Endothelial cell of umbilical vein (primary cell): ENCODE measurements at regions not wholly inside any gene's neighbourhood (a gene's known extent, or its start where the extent isn't known, plus 50 kb on each side); places are given as distances from the start of the nearest gene placed in this dataset.

Source experiments
- CTCF ChIP-seq, 2 donors: IDR thresholded peaks; 1 replicate in 1 of 2; 2 replicates in 1 of 2; pipeline ENCODE4 v1.5.1; 2011; ENCODE audit warnings: low read length in 2 of 2, mild to moderate bottlenecking in 2 of 2, moderate library complexity in 2 of 2, control low read depth in 1 of 2, inconsistent platforms in 1 of 2, low read depth in 1 of 2; ENCODE audit not compliant: insufficient read depth in 1 of 2; ENCODE audit errors: extremely low read depth in 1 of 2
- EZH2 ChIP-seq: IDR thresholded peaks from 2 replicates; pipeline ENCODE4 v1.6.1; 2012; ENCODE audit warnings: borderline replicate concordance, low read depth, mild to moderate bottlenecking, moderate library complexity, low read length, inconsistent platforms; ENCODE audit not compliant: severe bottlenecking
- GATA2 ChIP-seq: IDR thresholded peaks from 2 replicates; pipeline ENCODE4 v1.7.0; 2011; ENCODE audit warnings: low read depth, mild to moderate bottlenecking, moderate library complexity, mixed read lengths, low read length; ENCODE audit not compliant: insufficient read length, insufficient read depth
- POLR2A ChIP-seq: IDR thresholded peaks from 2 replicates; pipeline ENCODE4 v1.6.1; 2012; ENCODE audit warnings: low read depth, mild to moderate bottlenecking, control low read depth, low read length

- TF ChIP-seq EZH2: no peak
- no peak for TF ChIP-seq CTCF (IDR thresholded peaks at IDR 0.05; ENCODE audit: extremely low read depth in 1 of 2, insufficient read depth in 1 of 2, low read depth in 1 of 2, low read length in 2 of 2)
- no peak for TF ChIP-seq GATA2
- no peak for TF ChIP-seq POLR2A
Observed at GRCh38 chr6:74549746-74550145, 656.1 kb downstream of the COL12A1 start.
